Spleen (tissue), 11 donors: ENCODE measurements at regions not wholly inside any gene's neighbourhood (a gene's known extent, or its start where the extent isn't known, plus 50 kb on each side); places are given as distances from the start of the nearest gene placed in this dataset.
"Not testable (repeated sequence)": the region's sequence is repeated elsewhere in the genome, so short reads cannot be mapped to it uniquely, and the experiment has no call there.

ENCODE experiments used
- DNase-seq: peaks from one replicate; pipeline ENCODE4 v3.0.0-alpha.2; 2020
- H3K27ac ChIP-seq, 8 donors: fragments of 200-600 bp; sonication (generic) in 7 of 8; 1 replicate in 4 of 8; 2 replicates in 4 of 8; pipeline versions ENCODE4 v1.5.0 to v1.8.0; 2016 to 2021; ENCODE audit warnings: inconsistent platforms in 4 of 8, mild to moderate bottlenecking in 4 of 8, moderate library complexity in 1 of 8
- H3K27me3 ChIP-seq, 7 donors: fragments of 200-600 bp; sonication (generic) in 6 of 7; replicated peaks in 1 of 7; 1 replicate in 4 of 7; 2 replicates in 3 of 7; pipeline versions ENCODE4 v1.5.0 to v1.8.0; 2016 to 2021; ENCODE audit warnings: inconsistent platforms in 3 of 7, mild to moderate bottlenecking in 1 of 7
- H3K36me3 ChIP-seq, 6 donors: fragments of 200-600 bp; sonication (generic) in 5 of 6; 1 replicate in 4 of 6; 2 replicates in 2 of 6; pipeline versions ENCODE4 v1.5.0 to v1.8.0; 2016 to 2021; ENCODE audit warnings: inconsistent platforms in 2 of 6
- H3K4me1 ChIP-seq, 6 donors: fragments of 200-600 bp; sonication (generic) in 5 of 6; 1 replicate in 3 of 6; 2 replicates in 3 of 6; pipeline versions ENCODE4 v1.5.0 to v1.8.0; 2016 to 2021; ENCODE audit warnings: inconsistent platforms in 3 of 6
- H3K4me3 ChIP-seq, 8 donors: fragments of 200-600 bp; sonication (generic) in 7 of 8; 1 replicate in 4 of 8; 2 replicates in 4 of 8; pipeline versions ENCODE4 v1.5.0 to v1.8.0; 2016 to 2021; ENCODE audit warnings: inconsistent platforms in 4 of 8, mild to moderate bottlenecking in 4 of 8, moderate library complexity in 2 of 8
- H3K9me3 ChIP-seq, 8 donors: fragments of 200-600 bp; sonication (generic) in 7 of 8; 1 replicate in 4 of 8; 2 replicates in 4 of 8; pipeline versions ENCODE4 v1.5.0 to v1.8.0; 2016 to 2021; ENCODE audit warnings: inconsistent platforms in 4 of 8
- POLR2A ChIP-seq, 3 donors: fragments of 450-650 bp; IDR thresholded peaks; one replicate each; pipeline ENCODE4 v1.5.1; 2017; ENCODE audit warnings: antibody characterized with exemption in 3 of 3, mild to moderate bottlenecking in 1 of 3
- POLR2AphosphoS5 ChIP-seq, 3 donors: sonication (generic); formaldehyde crosslinking; IDR thresholded peaks; one replicate each; pipeline ENCODE4 v1.5.1; 2017; ENCODE audit warnings: antibody characterized with exemption in 3 of 3
- WGBS, 5 donors: extraction: QIAGEN DNeasy Blood & Tissue Kit in 3 of 5; methylation state at CpG; one replicate each; pipeline versions ENCODE4 v1.1.5 to v1.1.7; 2013 to 2018; 5-methylcytosine and 5-hydroxymethylcytosine counted together
- intact Hi-C: fragments of 100-400 bp; cut with DNase I; formaldehyde crosslinking; loops from one replicate; pipeline ENCODE4 v1.15.0; 2023; ENCODE audit warnings: low total_unique reads
- TF ChIP-seq, protein P1 (sequence below), 11 experiments: fragments of 200-600 bp in 7 of 11; fragments of 450-650 bp in 4 of 11; sonication (generic) in 4 of 11; IDR thresholded peaks in 8 of 11; conservative IDR thresholded peaks in 3 of 11; 1 replicate in 7 of 11; 2 replicates in 4 of 11; pipeline versions ENCODE4 v1.4.0 to v1.8.0; 2016 to 2021; ENCODE audit warnings: antibody characterized with exemption in 11 of 11, inconsistent platforms in 4 of 11, mild to moderate bottlenecking in 1 of 11
- donor health status: healthy with polysubstance abuse.
- donor health status: DM: no; HTN: no; CAD: no; lungs with moderate emphysema.
- donor health status: DM: no; HTN: no; CAD: no.
- donor health status: Bipolar disorder and iron deficiency.
- donor health status: healthy.
- donor health status: DM: no; HTN: no; CAD: no.
- donor health status: DM: yes; HTN: yes; CAD: no.

DNA sequence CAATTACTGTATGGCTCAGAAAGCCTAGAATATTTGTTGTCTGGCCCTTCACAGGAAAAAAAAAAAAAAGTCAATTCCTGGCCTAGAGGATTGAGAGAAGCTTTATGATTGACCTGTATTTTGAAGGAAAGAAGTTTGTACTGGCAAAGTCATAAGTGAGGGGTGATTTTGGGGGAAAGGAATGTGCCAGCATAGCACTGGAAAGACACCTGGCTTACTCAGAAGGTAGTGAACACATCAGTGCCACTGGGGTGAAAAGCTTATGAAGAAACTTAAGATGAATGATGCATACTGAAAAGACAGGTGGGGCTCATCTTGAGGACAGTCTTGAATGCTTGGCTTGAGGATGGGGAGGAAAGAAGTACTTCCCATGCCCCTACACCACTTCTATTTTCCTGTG lies 127.9 kb upstream of the RASA1 start:
- Histone ChIP-seq H3K36me3 (no peaks in the 10 kb centered on the region), H3K27ac (no peak overlapping the region), H3K4me1 (peaks cover 0 to 24% (median 3%) of the 10 kb centered on the region in 6 donors), H3K9me3 (no peaks in the 10 kb centered on the region), H3K4me3 (no peak overlapping the region), H3K27me3 (no peaks in the 10 kb centered on the region)
- TF ChIP-seq, protein P1, sequence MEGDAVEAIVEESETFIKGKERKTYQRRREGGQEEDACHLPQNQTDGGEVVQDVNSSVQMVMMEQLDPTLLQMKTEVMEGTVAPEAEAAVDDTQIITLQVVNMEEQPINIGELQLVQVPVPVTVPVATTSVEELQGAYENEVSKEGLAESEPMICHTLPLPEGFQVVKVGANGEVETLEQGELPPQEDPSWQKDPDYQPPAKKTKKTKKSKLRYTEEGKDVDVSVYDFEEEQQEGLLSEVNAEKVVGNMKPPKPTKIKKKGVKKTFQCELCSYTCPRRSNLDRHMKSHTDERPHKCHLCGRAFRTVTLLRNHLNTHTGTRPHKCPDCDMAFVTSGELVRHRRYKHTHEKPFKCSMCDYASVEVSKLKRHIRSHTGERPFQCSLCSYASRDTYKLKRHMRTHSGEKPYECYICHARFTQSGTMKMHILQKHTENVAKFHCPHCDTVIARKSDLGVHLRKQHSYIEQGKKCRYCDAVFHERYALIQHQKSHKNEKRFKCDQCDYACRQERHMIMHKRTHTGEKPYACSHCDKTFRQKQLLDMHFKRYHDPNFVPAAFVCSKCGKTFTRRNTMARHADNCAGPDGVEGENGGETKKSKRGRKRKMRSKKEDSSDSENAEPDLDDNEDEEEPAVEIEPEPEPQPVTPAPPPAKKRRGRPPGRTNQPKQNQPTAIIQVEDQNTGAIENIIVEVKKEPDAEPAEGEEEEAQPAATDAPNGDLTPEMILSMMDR (IDR thresholded peaks at IDR 0.05 in 8 of 11, conservative IDR thresholded peaks at IDR 0.05 in 3 of 11), result no peak
- TF ChIP-seq POLR2A (IDR thresholded peaks at IDR 0.05), result no peak
- no peak for TF ChIP-seq POLR2AphosphoS5 (IDR thresholded peaks at IDR 0.05)
- DNase-seq, result no peak
- intact Hi-C loops, result no loop called here

GRCh38 chr5:87141544-87141943 lies 126.1 kb upstream of the RASA1 start:
- Histone ChIP-seq H3K27ac (no peak overlapping the region), H3K9me3 (no peaks in the 10 kb centered on the region), H3K4me1 (peaks cover 0 to 21% (median 2%) of the 10 kb centered on the region in 6 donors), H3K4me3 (no peak overlapping the region), H3K27me3 (no peaks in the 10 kb centered on the region), H3K36me3 (no peaks in the 10 kb centered on the region)
- DNase-seq, result no peak
- intact Hi-C loops, result no loop called here
- 85 to 100% (median 95%) methylated on average over 1 of the region's 1 CpG for WGBS, 5 donors
- TF ChIP-seq POLR2AphosphoS5 (IDR thresholded peaks at IDR 0.05) (no peak), POLR2A (IDR thresholded peaks at IDR 0.05) (no peak)

DNA sequence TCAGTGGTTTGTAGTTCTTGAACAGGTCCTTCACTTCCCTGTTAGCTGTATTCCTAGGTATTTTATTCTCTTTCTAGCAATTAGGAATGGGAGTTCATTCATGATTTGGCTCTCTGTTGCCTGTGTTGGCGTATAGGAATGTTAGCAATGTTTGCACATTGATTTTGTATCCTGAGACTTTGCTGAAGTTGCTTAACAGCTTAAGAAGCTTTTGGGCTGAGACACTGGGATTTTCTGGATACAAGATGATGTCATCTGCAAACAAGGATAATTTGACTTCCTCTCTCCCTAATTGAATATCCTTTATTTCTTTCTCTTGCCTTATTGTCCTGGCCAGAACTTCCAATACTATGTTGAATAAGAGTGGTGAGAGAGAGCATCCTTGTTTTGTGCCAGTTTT lies 121.8 kb upstream of the RASA1 start:
- H3K27ac ChIP-seq, intact Hi-C loops, H3K27me3 ChIP-seq, H3K36me3 ChIP-seq, H3K4me1 ChIP-seq, H3K9me3 ChIP-seq, DNase-seq, H3K4me3 ChIP-seq: not testable (repeated sequence)
- 89 to 100% (median 96%) methylated on average over 1 of the region's 1 CpG for WGBS, 5 donors

DNA sequence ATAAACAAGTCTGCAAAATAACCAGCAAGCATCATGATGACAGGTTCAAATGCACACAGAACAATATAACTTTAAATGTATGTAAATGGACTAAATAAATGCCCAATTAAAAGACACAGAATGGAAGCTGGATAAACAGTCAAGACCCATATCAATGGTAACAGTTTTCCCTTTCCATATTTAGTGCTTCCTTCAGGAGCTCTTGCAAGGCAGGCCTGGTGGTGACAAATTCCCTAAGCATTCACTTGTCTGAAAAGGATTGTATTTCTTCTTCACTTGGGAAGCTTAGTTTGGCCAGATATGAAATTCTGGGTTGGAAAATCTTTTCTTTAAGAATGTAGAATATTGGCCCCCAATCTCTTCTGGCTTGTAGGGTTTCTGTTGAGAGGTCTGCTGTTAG lies 120.2 kb upstream of the RASA1 start:
- DNase-seq, result no peak
- H3K27ac ChIP-seq, result no peak overlapping the region
- no peaks in the 10 kb centered on the region for H3K9me3 ChIP-seq
- intact Hi-C loops, result no loop called here
- H3K27me3 ChIP-seq, result no peaks in the 10 kb centered on the region
- peaks cover 0 to 8% (median 2%) of the 10 kb centered on the region in 6 donors for H3K4me1 ChIP-seq
- H3K4me3 ChIP-seq, result no peak overlapping the region
- no peaks in the 10 kb centered on the region for H3K36me3 ChIP-seq
- TF ChIP-seq, protein P1 (IDR thresholded peaks at IDR 0.05 in 8 of 11, conservative IDR thresholded peaks at IDR 0.05 in 3 of 11), result no peak
- no peak for TF ChIP-seq POLR2A (IDR thresholded peaks at IDR 0.05)
- TF ChIP-seq POLR2AphosphoS5 (IDR thresholded peaks at IDR 0.05), result no peak

DNA sequence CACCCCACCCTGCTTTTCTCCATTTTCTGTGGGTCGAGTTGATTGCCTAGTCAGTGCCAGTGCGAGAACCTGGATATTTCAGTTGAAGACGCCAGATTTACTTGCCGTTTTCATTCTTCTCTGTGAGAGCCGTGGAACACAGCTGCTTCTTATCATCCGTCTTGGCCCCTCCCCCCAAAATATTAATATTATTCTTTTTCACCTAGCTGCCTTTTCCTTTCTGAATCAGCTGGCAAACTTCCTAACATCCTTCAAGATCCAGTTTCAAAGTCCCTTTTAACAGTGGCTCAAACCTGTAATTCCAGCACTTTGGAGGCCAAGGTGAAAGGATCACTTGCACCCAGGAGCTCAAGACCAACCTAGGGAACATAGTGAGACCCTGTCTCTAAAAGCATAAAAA lies 117.1 kb upstream of the RASA1 start:
- intact Hi-C loops, result no loop called here
- Histone ChIP-seq H3K9me3 (no peaks in the 10 kb centered on the region), H3K4me1 (peaks cover 0 to 8% (median 2%) of the 10 kb centered on the region in 6 donors), H3K36me3 (no peaks in the 10 kb centered on the region), H3K27ac (no peak overlapping the region), H3K4me3 (no peak overlapping the region), H3K27me3 (no peaks in the 10 kb centered on the region)
- no peak for DNase-seq
- no peak for TF ChIP-seq POLR2AphosphoS5 (IDR thresholded peaks at IDR 0.05)
- TF ChIP-seq, protein P1 (IDR thresholded peaks at IDR 0.05 in 8 of 11, conservative IDR thresholded peaks at IDR 0.05 in 3 of 11), result no peak
- no peak for TF ChIP-seq POLR2A (IDR thresholded peaks at IDR 0.05)
- WGBS, 5 donors, result 84 to 92% (median 87%) methylated on average over 6 of the region's 6 CpGs
